ENCODE measurements at regions not wholly inside any gene's neighbourhood (a gene's known extent, or its start where the extent isn't known, plus 50 kb on each side); places are given as distances from the start of the nearest gene placed in this dataset.
"Not testable (repeated sequence)": the region's sequence is repeated elsewhere in the genome, so short reads cannot be mapped to it uniquely, and the experiment has no call there.

GRCh38 chr14:49946320-49947141 is 53.6 kb downstream of the ARF6 start:
- DNase-seq: peak; percentile 51

GRCh38 chr14:49947506-49947905 is 54.6 kb downstream of the ARF6 start:
- no peak for DNase-seq

- DNase-seq: no peak
These were observed 57.7 kb downstream of the ARF6 start for GRCh38 chr14:49950275-49951228.

- no peak for DNase-seq
These were observed 58.3 kb downstream of the ARF6 start for GRCh38 chr14:49951229-49951607.

- no peak for DNase-seq
These were observed 58.9 kb downstream of the ARF6 start for GRCh38 chr14:49951691-49952345.

GRCh38 chr14:49953196-49953595 is 60.3 kb downstream of the ARF6 start:
- no peak for DNase-seq

- DNase-seq: no peak
These were observed 61.3 kb downstream of the ARF6 start for GRCh38 chr14:49954171-49954631.

GRCh38 chr14:49955024-49955423 is 62.1 kb downstream of the ARF6 start:
- no peak for DNase-seq

GRCh38 chr14:49957089-49957852 is 64.4 kb downstream of the ARF6 start:
- DNase-seq: no peak

- no peak for DNase-seq
These were observed 67.0 kb downstream of the ARF6 start for GRCh38 chr14:49959822-49960408.

GRCh38 chr14:49960453-49960852 is 67.6 kb downstream of the ARF6 start:
- no peak for DNase-seq

- DNase-seq: no peak
These were observed 68.7 kb downstream of the ARF6 start for GRCh38 chr14:49961270-49962222.

- DNase-seq: no peak
These were observed 69.7 kb downstream of the ARF6 start for GRCh38 chr14:49962621-49963020.

- not testable (repeated sequence) for DNase-seq
These were observed 72.3 kb downstream of the ARF6 start for GRCh38 chr14:49965068-49965651.

- no peak for DNase-seq
These were observed 73.5 kb downstream of the ARF6 start for GRCh38 chr14:49966304-49966809.

- DNase-seq: no peak
These were observed 74.2 kb downstream of the ARF6 start for GRCh38 chr14:49966971-49967630.

- no peak for DNase-seq
These were observed 77.1 kb downstream of the ARF6 start for GRCh38 chr14:49969961-49970360.

GRCh38 chr14:49970474-49971147 is 77.7 kb downstream of the ARF6 start:
- DNase-seq: no peak

Data from amniotic stem cell (primary cell).